Lower lobe of right lung (tissue), 2 donors: ENCODE measurements at regions not wholly inside any gene's neighbourhood (a gene's known extent, or its start where the extent isn't known, plus 50 kb on each side); places are given as distances from the start of the nearest gene placed in this dataset.

Experiments
- ATAC-seq, 2 donors: fragments of 200-7000 bp; cut with Tn5 transposase; one replicate each; pipeline ENCODE4 v1.9.1; 2020 to 2022; ENCODE audit warnings: mild to moderate bottlenecking in 2 of 2, moderate library complexity in 2 of 2
- DNase-seq: peaks from one replicate; pipeline ENCODE4 v3.0.0-alpha.2; 2020
- H3K27ac ChIP-seq: fragments of 200-600 bp; one replicate; pipeline ENCODE4 v1.8.0; 2022
- H3K27me3 ChIP-seq: fragments of 200-600 bp; one replicate; pipeline ENCODE4 v1.8.0; 2022; ENCODE audit warnings: low read depth
- H3K36me3 ChIP-seq: fragments of 200-600 bp; one replicate; pipeline ENCODE4 v1.8.0; 2022; ENCODE audit warnings: mild to moderate bottlenecking
- H3K4me1 ChIP-seq: fragments of 200-600 bp; one replicate; pipeline ENCODE4 v1.8.0; 2022
- H3K4me3 ChIP-seq: fragments of 200-600 bp; one replicate; pipeline ENCODE4 v1.8.0; 2022; ENCODE audit warnings: mild to moderate bottlenecking
- H3K9me3 ChIP-seq: fragments of 200-600 bp; one replicate; pipeline ENCODE4 v1.8.0; 2022
- CTCF ChIP-seq: fragments of 200-600 bp; IDR thresholded peaks from one replicate; pipeline ENCODE4 v1.8.0; 2022; ENCODE audit warnings: antibody characterized with exemption, mild to moderate bottlenecking
- intact Hi-C: fragments of 100-400 bp; cut with DNase I; formaldehyde crosslinking; loops from one replicate; pipeline ENCODE4 v1.11.0; 2022
- donor health status: DM: no; HTN: yes; CAD: no; lungs with severe emphysema.

DNA sequence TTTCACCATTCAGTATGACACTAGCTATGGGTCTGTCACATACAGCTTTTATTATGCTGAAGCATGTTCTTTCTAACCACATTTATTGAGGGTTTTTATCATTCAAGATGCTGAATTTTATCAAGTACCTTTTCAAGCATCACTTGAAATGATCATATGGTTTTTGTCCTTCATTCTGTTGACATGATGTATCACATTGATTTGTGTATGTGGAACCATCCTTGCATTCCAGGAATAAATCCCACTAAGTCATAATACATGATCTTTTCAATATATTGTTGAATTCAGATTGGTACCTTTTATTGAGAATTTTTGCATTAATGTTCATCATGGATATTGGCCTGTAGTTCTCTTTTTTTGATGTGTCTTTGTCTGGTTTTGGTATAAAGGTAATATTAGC, 317.4 kb downstream of the NNT start:
- H3K4me3 ChIP-seq: no peak overlapping the region
- no peak for ATAC-seq
- intact Hi-C loops: no loop called here
- no peaks in the 10 kb centered on the region for H3K4me1 ChIP-seq
- H3K27ac ChIP-seq: no peak overlapping the region
- peaks cover 11% of the 10 kb centered on the region for H3K9me3 ChIP-seq
- no peak for TF ChIP-seq CTCF
- no peaks in the 10 kb centered on the region for H3K27me3 ChIP-seq
- no peaks in the 10 kb centered on the region for H3K36me3 ChIP-seq
- no peak for DNase-seq

GRCh38 chr5:43917925-43918324, 314.9 kb downstream of the NNT start:
- intact Hi-C loops: no loop called here
- Histone ChIP-seq H3K4me1 (no peaks in the 10 kb centered on the region), H3K9me3 (peaks cover 11% of the 10 kb centered on the region), H3K4me3 (no peak overlapping the region), H3K27ac (no peak overlapping the region), H3K36me3 (no peaks in the 10 kb centered on the region), H3K27me3 (no peaks in the 10 kb centered on the region)
- no peak for TF ChIP-seq CTCF
- DNase-seq (no peak), ATAC-seq (no peak)

GRCh38 chr5:43903129-43903528, 300.1 kb downstream of the NNT start:
- no peak overlapping the region for H3K4me3 ChIP-seq
- no peaks in the 10 kb centered on the region for H3K27me3 ChIP-seq
- TF ChIP-seq CTCF: no peak
- no peaks in the 10 kb centered on the region for H3K4me1 ChIP-seq
- H3K36me3 ChIP-seq: no peaks in the 10 kb centered on the region
- H3K27ac ChIP-seq: no peak overlapping the region
- intact Hi-C loops: no loop called here
- DNase-seq (no peak), ATAC-seq (no peak)
- no peaks in the 10 kb centered on the region for H3K9me3 ChIP-seq

- intact Hi-C loops: no loop called here
Observed at GRCh38 chr5:43900974-43901373, 298.0 kb downstream of the NNT start.

DNA sequence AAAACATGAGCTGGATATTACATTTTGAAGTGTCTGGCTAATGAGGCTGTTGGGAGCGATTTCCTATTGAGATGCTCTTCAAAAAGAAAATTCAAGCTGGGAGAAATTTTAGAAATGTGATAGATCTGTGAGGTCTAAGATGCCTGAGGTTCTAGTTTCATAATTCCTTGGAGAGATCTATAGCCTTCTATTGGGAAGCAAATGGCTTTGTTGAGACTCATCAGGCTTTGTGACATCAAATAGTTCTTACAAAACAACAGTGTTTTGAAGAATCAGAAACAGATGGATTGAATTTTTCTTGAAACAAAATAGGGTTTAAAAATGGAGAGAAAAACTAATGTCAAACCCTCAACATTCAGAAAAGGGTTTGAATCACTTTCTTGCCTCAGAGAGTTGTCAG, 292.9 kb downstream of the NNT start:
- DNase-seq: no peak
- Histone ChIP-seq H3K27ac (no peak overlapping the region), H3K9me3 (no peaks in the 10 kb centered on the region), H3K4me3 (no peak overlapping the region), H3K27me3 (no peaks in the 10 kb centered on the region), H3K36me3 (no peaks in the 10 kb centered on the region), H3K4me1 (no peaks in the 10 kb centered on the region)
- ATAC-seq: no peak
- no peak for TF ChIP-seq CTCF
- intact Hi-C loops: no loop called here

More at GRCh38 chr5:43900974-43901373, 298.0 kb downstream of the NNT start:
- Histone ChIP-seq H3K27me3 (no peaks in the 10 kb centered on the region), H3K27ac (no peak overlapping the region), H3K36me3 (no peaks in the 10 kb centered on the region), H3K9me3 (no peaks in the 10 kb centered on the region), H3K4me1 (no peaks in the 10 kb centered on the region), H3K4me3 (no peak overlapping the region)
- TF ChIP-seq CTCF: no peak
- ATAC-seq: no peak
- DNase-seq: no peak
